Effector memory CD8-positive, alpha-beta T cell (primary cell): ENCODE measurements at regions not wholly inside any gene's neighbourhood (a gene's known extent, or its start where the extent isn't known, plus 50 kb on each side); places are given as distances from the start of the nearest gene placed in this dataset.

Source experiments
- ATAC-seq: fragments of 150-1000 bp; cut with Tn5 transposase; replicated peaks from 2 replicates; pipeline ENCODE4 v1.10.0; 2021; ENCODE audit warnings: mild to moderate bottlenecking, moderate library complexity
- DNase-seq, 3 experiments: peaks; one replicate each; pipeline ENCODE4 v3.0.0; 2021
- H3K27ac Mint-ChIP-seq, 2 donors: one replicate each; pipeline ENCODE4 v1.8.0; 2022; ENCODE audit warnings: mild to moderate bottlenecking in 2 of 2, mixed read lengths in 2 of 2, moderate library complexity in 2 of 2
- H3K27me3 Mint-ChIP-seq, 2 donors: one replicate each; pipeline ENCODE4 v1.8.0; 2022; ENCODE audit warnings: mixed read lengths in 2 of 2
- H3K36me3 Mint-ChIP-seq: one replicate; pipeline ENCODE4 v1.8.0; 2022; ENCODE audit warnings: mild to moderate bottlenecking, moderate library complexity, mixed read lengths; ENCODE audit not compliant: insufficient read depth
- H3K4me1 Mint-ChIP-seq, 2 donors: one replicate each; pipeline ENCODE4 v1.8.0; 2022; ENCODE audit warnings: low read depth in 2 of 2, mixed read lengths in 2 of 2
- H3K4me3 Mint-ChIP-seq, 2 donors: one replicate each; pipeline ENCODE4 v1.8.0; 2022; ENCODE audit warnings: mild to moderate bottlenecking in 2 of 2, mixed read lengths in 2 of 2, moderate library complexity in 2 of 2
- H3K9me3 Mint-ChIP-seq, 2 donors: one replicate each; pipeline ENCODE4 v1.8.0; 2022; ENCODE audit warnings: mixed read lengths in 2 of 2

DNA sequence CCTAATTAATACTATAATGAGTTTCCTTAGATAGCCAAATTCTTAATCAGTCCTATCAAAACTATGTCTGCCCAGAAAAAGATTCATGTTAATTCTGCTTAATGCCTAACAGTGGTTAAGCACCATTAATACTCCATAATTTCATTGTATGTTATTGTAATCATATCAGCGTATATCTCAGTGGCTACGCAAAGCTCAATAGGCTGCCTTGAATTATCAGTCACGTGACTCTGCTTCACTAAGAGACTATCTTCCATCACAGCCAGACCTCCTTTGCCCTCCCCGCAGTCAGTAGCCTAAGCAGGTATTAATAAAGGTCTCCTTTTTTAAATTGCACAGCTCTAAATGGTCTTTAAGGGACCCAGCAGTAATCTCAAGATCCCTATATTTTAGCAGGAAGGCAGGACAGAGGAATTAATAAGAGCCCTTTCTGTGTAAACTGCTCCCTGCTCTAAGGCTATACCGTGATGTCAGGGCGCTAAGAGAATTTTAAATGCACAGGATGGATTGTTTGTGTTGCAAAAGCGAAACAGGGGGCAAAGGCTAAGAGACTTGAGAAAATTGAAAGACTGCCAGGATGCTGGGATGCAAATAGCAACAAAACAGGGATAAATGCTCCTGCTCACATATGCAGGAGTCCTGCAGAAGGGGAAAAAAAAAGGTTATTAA lies 215.6 kb upstream of the POU3F3 start:
- H3K4me3 Mint-ChIP-seq, result no peak overlapping the region
- H3K9me3 Mint-ChIP-seq, result peaks cover 0 to 12% of the 10 kb centered on the region in 2 donors
- peaks cover 3% of the 10 kb centered on the region for H3K36me3 Mint-ChIP-seq
- H3K27ac Mint-ChIP-seq, result no peak overlapping the region
- H3K27me3 Mint-ChIP-seq, result no peaks in the 10 kb centered on the region
- no peak for ATAC-seq
- no peak for DNase-seq
- H3K4me1 Mint-ChIP-seq, result no peaks in the 10 kb centered on the region

DNA sequence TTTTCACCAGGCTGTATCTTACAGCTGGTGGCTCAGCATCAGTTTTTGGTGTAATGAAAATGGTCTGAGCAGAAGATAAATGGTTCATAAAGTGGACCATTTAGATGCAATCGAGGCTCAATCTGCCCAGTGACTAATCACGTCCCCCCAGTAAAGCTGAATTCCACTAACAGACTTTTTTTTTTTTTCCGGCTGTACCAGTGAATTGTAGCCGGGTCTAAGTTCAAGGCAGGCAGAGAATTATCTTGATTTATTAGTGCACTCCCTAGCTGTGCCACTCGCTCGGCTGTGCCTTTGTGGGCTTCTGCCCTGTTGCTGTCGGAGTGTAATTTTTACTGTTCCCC lies 215.1 kb upstream of the POU3F3 start:
- ATAC-seq, result no peak
- Mint-ChIP-seq H3K36me3 (peaks cover 3% of the 10 kb centered on the region), H3K4me1 (no peaks in the 10 kb centered on the region), H3K4me3 (no peak overlapping the region), H3K9me3 (peaks cover 0 to 12% of the 10 kb centered on the region in 2 donors), H3K27me3 (no peaks in the 10 kb centered on the region), H3K27ac (no peak overlapping the region)
- DNase-seq, result no peak

DNA sequence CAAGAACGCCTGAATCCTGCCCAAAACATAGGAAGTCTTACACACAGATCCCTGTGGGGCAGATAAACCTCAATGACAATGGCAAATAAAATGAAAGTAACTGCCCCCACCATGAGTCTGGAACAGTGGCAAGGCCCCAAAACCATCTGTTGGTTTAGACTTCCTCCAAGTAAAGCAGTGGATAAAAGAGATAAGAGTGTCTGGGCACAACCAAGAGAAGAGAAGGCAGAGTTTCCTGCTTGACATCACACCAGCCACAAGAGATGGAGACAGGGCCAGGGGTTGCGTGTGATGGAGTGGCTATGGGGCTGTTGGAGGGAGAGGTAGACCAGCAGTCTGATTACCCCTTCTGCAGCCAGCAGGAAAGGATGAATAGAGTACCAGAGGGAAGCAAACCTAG lies 212.1 kb upstream of the POU3F3 start:
- no peak for ATAC-seq
- DNase-seq, result no peak
- H3K9me3 Mint-ChIP-seq, result peaks cover 0 to 10% of the 10 kb centered on the region in 2 donors
- H3K4me1 Mint-ChIP-seq, result no peaks in the 10 kb centered on the region
- no peak overlapping the region for H3K27ac Mint-ChIP-seq
- H3K36me3 Mint-ChIP-seq, result peaks cover 3% of the 10 kb centered on the region
- no peaks in the 10 kb centered on the region for H3K27me3 Mint-ChIP-seq
- H3K4me3 Mint-ChIP-seq, result no peak overlapping the region

DNA sequence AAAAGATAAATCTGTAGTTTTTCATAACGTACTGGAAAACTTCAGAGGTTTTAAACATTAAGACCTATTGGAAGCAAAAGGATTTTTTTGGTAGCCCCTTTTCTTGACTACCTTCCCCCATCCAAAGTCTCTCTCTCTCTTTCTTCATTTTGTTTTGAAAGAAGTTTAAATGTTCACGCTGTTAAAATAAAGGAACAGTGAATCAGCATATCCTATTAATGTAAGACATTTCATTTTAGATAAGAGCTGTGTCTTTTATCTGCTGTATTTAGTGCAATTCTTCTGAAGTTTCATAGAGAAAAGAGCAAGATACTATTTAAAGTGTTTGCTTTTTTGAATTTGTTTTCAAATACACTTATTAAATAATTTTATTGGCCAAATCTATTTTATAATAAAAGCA lies 205.5 kb upstream of the POU3F3 start:
- Mint-ChIP-seq H3K27ac (no peak overlapping the region), H3K9me3 (peaks cover 4 to 8% of the 10 kb centered on the region in 2 donors), H3K27me3 (no peaks in the 10 kb centered on the region), H3K4me3 (no peak overlapping the region), H3K36me3 (no peaks in the 10 kb centered on the region), H3K4me1 (no peaks in the 10 kb centered on the region)
- no peak for DNase-seq
- no peak for ATAC-seq

DNA sequence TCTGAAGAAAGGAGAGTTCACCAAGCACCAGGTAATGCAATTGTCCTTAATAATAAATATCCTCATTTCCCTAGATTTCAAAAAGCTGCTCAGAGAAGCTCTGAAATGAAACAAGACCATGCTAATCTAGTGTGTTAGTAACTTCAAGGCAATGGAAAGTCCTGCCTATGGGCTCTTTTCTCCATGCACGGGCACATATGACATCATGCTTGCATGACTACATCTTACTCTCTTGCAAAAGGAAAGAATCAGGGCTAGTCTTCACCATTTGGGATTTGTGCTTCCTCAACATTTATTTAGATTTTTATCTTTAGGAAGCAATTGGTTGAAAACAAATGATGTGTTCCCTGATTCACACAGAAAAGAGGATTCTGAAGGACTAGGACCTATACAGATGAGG lies 204.0 kb upstream of the POU3F3 start:
- H3K27ac Mint-ChIP-seq, result no peak overlapping the region
- H3K4me1 Mint-ChIP-seq, result no peaks in the 10 kb centered on the region
- no peaks in the 10 kb centered on the region for H3K36me3 Mint-ChIP-seq
- no peak overlapping the region for H3K4me3 Mint-ChIP-seq
- H3K9me3 Mint-ChIP-seq, result peaks cover 6 to 17% of the 10 kb centered on the region in 2 donors
- H3K27me3 Mint-ChIP-seq, result peaks cover 0 to 4% of the 10 kb centered on the region in 2 donors
- ATAC-seq (no peak), DNase-seq (no peak)

DNA sequence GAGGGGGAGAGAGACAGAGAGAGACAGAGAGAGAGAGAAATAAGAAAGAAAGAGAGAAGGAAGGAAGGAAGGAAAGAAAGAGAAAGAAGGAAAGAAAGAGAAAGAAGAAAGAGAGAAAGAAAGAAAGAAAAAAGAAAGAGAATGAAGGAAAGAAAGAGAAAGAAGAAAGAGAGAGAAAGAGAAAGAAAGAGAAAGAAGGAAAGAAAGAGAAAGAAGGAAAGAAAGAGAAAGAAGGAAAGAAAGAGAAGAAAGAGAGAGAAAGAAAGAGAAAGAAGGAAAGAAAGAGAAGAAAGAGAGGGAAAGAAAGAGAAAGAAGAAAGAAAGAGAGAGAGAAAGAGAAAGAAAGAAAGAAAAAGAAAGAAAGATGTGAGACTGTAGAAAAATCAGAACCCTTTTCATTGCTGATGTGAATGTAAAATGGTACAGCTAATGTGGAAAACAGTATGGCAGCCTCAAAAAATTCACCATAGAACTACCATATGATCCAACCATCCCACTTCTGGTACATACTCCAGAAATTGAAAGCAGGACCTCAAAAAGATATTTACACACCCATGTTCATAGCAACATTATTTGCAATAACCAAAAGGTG lies 203.4 kb upstream of the POU3F3 start:
- H3K4me3 Mint-ChIP-seq, result no peak overlapping the region
- no peak overlapping the region for H3K27ac Mint-ChIP-seq
- H3K9me3 Mint-ChIP-seq, result peaks cover 6 to 17% of the 10 kb centered on the region in 2 donors
- no peaks in the 10 kb centered on the region for H3K4me1 Mint-ChIP-seq
- DNase-seq (no peak), ATAC-seq (no peak)
- H3K36me3 Mint-ChIP-seq, result no peaks in the 10 kb centered on the region
- peaks cover 0 to 9% of the 10 kb centered on the region in 2 donors for H3K27me3 Mint-ChIP-seq

DNA sequence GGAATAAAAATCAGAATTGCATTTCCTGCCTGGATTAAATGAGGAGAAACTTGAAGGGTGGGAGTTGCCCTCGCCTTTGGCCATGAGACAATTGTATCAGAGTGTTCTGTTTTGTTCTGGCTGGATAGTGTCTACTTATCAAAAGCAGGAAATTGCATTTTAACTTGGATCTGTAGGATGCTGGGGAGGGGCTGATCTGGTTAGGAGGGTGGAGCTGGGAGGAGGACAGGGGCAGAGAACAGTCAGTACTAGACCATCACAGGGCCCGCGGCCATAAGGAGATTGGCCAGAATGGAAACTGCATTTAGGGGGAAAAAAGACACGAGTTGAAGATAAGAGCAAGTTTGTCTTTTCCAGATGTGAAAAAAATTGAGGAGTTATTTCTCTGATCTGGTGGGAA lies 199.1 kb upstream of the POU3F3 start:
- H3K9me3 Mint-ChIP-seq, result peaks cover 8 to 10% of the 10 kb centered on the region in 2 donors
- DNase-seq (no peak), ATAC-seq (no peak)
- no peak overlapping the region for H3K27ac Mint-ChIP-seq
- H3K36me3 Mint-ChIP-seq, result no peaks in the 10 kb centered on the region
- no peak overlapping the region for H3K4me3 Mint-ChIP-seq
- peaks cover 5 to 29% of the 10 kb centered on the region in 2 donors for H3K27me3 Mint-ChIP-seq
- peaks cover 0 to 4% of the 10 kb centered on the region in 2 donors for H3K4me1 Mint-ChIP-seq

DNA sequence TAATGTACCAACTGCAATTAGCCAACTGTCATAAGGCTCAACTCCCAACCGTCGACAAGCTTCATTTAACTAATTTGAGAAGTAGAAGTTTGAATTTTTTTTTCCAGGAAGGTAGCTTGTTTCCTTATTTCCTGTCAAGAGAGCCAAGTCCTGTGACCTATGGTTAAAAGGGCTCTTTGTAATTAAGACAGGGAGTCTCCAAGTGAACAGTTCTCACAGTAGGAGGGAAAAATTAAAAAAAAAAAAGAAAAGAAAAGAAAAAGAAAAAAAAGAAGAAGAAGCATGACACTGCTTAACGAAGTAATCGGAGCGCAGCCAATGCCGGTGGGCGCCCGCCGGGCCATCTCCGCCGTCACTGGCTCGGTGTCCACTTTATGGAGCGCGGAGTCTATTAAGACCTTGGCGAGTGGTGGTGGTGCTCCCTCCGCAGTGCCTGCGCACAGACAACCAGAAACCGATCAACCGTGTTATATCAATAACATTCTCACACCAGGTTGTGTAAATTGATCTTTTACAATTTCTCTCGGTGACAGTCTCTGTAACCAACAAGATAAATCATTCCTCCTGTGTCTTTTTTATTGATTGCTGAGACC lies 197.2 kb upstream of the POU3F3 start:
- no peak overlapping the region for H3K27ac Mint-ChIP-seq
- ATAC-seq, result no peak

DNA sequence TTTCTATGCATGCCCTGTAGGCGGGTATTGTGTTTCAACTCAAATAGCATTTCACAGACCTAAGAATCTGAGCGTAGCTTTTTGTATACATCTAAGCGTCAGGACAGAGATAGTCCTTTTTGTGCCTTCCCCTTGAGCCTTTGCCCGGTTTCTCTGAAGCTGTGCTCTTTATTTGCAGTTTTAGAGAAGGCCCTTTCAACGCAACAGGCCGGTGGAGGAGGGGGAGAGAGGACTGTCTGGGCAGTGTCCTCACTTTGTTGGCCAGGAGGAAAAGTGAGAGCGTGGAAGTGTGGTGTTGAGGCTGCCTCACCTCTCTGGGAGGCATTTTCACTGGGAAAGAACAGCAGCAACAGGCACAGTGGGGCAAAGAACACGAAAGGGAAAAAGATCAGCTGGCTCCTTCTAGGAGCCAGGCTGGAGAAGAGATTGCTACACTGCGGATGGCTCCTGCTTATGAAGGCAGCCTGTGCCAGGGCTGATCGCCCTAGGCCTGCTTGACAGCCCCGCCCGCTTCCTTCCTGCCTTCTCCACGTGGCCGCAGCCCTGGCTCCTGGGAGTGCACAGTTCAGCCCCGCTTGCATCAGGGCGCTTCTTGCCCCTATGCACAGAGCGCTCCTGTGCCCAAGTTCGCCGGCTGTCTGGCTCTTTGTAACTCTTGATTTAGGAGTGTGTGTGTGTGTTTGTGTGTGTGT lies 195.6 kb upstream of the POU3F3 start:
- Mint-ChIP-seq H3K4me3 (no peak overlapping the region), H3K4me1 (peaks cover 0 to 4% of the 10 kb centered on the region in 2 donors), H3K27ac (no peak overlapping the region), H3K27me3 (peaks cover 5 to 35% of the 10 kb centered on the region in 2 donors), H3K9me3 (peaks cover 4 to 9% of the 10 kb centered on the region in 2 donors), H3K36me3 (no peaks in the 10 kb centered on the region)
- ATAC-seq, result no peak
- DNase-seq, result no peak

More for the DNA sequence above, 197.2 kb upstream of the POU3F3 start:
- no peak for DNase-seq
- Mint-ChIP-seq H3K27me3 (peaks cover 5 to 35% of the 10 kb centered on the region in 2 donors), H3K9me3 (peaks cover 4 to 10% of the 10 kb centered on the region in 2 donors), H3K36me3 (no peaks in the 10 kb centered on the region), H3K4me1 (peaks cover 0 to 4% of the 10 kb centered on the region in 2 donors), H3K4me3 (no peak overlapping the region)

DNA sequence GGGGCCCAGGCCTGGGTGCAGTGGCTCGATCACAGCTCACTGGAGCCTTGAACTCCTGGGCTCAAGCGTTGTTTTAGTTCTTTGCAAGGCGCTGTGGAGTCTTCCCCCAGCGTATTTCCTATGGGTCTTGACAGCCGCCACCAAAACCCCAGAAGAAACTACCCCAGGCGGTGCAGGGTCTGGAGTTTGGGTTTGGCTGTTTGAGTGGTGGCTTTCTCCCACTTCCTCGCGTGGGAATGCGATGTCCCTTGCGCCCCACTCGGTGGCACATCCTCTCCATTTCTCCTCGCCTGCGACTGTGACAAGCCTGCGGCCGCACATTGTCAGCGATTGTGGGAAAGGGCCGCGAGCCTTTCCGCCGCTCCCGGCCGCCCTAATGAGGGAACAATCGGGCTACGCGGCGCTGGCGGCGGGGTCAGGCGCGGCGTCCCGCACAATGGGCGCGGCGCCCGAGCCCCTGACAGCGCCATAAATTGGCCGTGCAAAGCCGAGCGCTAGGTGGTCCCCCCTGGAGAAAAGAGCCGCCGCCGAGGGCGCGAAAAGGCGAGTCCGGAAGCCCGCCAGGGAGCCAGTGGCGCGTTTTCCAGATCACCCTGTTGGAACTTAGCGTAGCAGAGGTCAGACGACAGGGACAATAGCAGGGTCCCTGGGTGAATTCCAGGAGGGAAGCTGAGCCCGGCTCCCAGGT lies 194.9 kb upstream of the POU3F3 start:
- Mint-ChIP-seq H3K4me3 (no peak overlapping the region), H3K4me1 (peaks cover 0 to 4% of the 10 kb centered on the region in 2 donors), H3K27me3 (peaks cover 5 to 35% of the 10 kb centered on the region in 2 donors), H3K9me3 (peaks cover 2% of the 10 kb centered on the region in 2 donors), H3K36me3 (no peaks in the 10 kb centered on the region), H3K27ac (no peak overlapping the region)
- ATAC-seq (no peak), DNase-seq (no peak)

DNA sequence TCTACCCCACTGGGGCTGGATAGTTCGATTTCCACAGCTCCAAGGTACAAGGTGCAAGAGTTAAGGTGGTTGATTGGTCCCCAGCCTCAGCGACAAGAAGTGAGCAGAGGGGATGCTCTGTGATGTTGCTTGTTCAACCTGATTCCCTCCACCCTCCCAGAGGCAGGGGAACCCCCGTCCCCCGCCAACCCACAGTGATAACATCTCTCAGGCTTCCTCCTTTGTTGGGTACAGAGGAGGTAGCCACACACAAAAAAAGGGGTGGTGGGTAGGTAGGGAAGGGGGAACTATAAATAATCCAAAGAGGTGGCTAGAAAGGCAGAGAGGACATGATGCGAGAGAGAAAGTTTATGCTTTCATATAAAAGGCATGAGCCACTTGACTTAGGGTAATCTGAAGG lies 192.9 kb upstream of the POU3F3 start:
- no peak for DNase-seq
- ATAC-seq, result no peak
- H3K27me3 Mint-ChIP-seq, result peaks cover 5 to 26% of the 10 kb centered on the region in 2 donors
- no peak overlapping the region for H3K4me3 Mint-ChIP-seq
- H3K36me3 Mint-ChIP-seq, result no peaks in the 10 kb centered on the region
- H3K9me3 Mint-ChIP-seq, result peaks cover 0 to 2% of the 10 kb centered on the region in 2 donors
- H3K4me1 Mint-ChIP-seq, result peaks cover 0 to 4% of the 10 kb centered on the region in 2 donors
- no peak overlapping the region for H3K27ac Mint-ChIP-seq

DNA sequence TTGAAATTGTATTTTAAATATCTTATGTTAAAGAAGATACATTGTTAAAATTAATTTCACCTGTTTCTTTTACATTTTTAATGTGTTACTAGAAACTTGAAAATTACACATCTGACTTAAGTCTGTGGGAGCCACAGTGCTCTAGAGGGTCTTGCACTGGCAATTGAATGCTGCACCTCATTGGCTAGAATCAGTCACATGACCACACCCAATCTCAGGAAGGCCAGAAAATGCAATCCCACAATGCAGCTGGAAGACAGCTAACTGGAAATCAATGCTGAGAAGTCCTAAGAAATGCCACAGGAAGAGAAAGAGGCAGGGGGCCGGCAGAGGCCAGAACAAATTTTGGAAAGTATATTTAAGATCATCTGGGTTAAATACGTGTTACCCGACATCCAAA lies 189.2 kb upstream of the POU3F3 start:
- no peaks in the 10 kb centered on the region for H3K36me3 Mint-ChIP-seq
- H3K27me3 Mint-ChIP-seq, result peaks cover 0 to 8% of the 10 kb centered on the region in 2 donors
- no peaks in the 10 kb centered on the region for H3K4me1 Mint-ChIP-seq
- no peaks in the 10 kb centered on the region for H3K9me3 Mint-ChIP-seq
- H3K4me3 Mint-ChIP-seq, result no peak overlapping the region
- ATAC-seq (no peak), DNase-seq (no peak)
- H3K27ac Mint-ChIP-seq, result no peak overlapping the region

DNA sequence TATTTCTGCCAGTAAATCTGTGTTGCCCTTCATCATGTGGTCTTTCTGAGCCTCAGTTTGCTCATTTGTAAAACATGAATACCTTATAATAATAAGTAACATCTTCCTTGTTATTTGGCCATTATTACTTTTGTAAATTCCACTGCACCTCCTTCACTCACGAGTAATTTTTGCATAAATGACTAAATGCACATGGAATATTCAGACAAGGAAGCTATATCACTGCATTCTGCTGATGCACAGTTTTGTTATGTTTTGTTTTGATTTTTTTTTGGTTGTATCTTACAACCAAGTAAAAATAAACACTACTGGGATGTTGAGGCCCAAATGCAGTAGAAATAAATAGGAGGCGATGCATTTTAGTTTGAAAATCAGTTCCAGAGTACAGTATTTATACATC lies 185.3 kb upstream of the POU3F3 start:
- Mint-ChIP-seq H3K9me3 (peaks cover 3 to 6% of the 10 kb centered on the region in 2 donors), H3K27me3 (no peaks in the 10 kb centered on the region), H3K27ac (no peak overlapping the region), H3K36me3 (no peaks in the 10 kb centered on the region), H3K4me3 (no peak overlapping the region), H3K4me1 (no peaks in the 10 kb centered on the region)
- no peak for DNase-seq
- ATAC-seq, result no peak
